ENCODE measurements at regions not wholly inside any gene's neighbourhood (a gene's known extent, or its start where the extent isn't known, plus 50 kb on each side); places are given as distances from the start of the nearest gene placed in this dataset.
"Not testable (repeated sequence)": the region's sequence is repeated elsewhere in the genome, so short reads cannot be mapped to it uniquely, and the experiment has no call there.

DNA sequence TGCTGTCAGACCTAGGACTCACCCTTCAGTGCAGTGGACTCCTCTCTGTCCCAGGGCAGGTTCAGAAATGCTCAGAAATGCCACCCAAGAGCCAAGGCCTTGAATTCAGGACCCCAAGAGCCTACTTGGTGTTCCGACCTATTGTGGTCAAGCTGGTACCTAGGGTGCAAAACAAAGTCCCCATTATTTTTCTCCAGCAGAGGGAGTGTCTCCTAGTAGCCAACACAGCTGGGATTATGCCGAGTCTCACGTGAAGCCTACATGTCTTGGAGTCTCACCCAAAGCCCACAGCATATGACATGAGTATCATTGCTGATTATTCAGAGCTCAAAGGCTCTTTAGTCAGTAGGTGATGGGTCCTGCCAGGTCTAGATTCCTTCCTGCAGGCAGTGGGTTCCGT is 671.1 kb upstream of the SPRY2 start:
- no peak for DNase-seq (ENCODE audit: low spot score)
- H3K4me1 ChIP-seq, result no peaks in the 10 kb centered on the region
- no peak overlapping the region for H3K27ac ChIP-seq
- TF ChIP-seq, protein P1, sequence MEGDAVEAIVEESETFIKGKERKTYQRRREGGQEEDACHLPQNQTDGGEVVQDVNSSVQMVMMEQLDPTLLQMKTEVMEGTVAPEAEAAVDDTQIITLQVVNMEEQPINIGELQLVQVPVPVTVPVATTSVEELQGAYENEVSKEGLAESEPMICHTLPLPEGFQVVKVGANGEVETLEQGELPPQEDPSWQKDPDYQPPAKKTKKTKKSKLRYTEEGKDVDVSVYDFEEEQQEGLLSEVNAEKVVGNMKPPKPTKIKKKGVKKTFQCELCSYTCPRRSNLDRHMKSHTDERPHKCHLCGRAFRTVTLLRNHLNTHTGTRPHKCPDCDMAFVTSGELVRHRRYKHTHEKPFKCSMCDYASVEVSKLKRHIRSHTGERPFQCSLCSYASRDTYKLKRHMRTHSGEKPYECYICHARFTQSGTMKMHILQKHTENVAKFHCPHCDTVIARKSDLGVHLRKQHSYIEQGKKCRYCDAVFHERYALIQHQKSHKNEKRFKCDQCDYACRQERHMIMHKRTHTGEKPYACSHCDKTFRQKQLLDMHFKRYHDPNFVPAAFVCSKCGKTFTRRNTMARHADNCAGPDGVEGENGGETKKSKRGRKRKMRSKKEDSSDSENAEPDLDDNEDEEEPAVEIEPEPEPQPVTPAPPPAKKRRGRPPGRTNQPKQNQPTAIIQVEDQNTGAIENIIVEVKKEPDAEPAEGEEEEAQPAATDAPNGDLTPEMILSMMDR (IDR thresholded peaks at IDR 0.05), result no peak
- no peaks in the 10 kb centered on the region for H3K27me3 ChIP-seq
- no peak overlapping the region for H3K4me3 ChIP-seq
- H3K36me3 ChIP-seq, result no peaks in the 10 kb centered on the region
- peaks cover 0 to 23% of the 10 kb centered on the region in 2 donors for H3K9me3 ChIP-seq

DNA sequence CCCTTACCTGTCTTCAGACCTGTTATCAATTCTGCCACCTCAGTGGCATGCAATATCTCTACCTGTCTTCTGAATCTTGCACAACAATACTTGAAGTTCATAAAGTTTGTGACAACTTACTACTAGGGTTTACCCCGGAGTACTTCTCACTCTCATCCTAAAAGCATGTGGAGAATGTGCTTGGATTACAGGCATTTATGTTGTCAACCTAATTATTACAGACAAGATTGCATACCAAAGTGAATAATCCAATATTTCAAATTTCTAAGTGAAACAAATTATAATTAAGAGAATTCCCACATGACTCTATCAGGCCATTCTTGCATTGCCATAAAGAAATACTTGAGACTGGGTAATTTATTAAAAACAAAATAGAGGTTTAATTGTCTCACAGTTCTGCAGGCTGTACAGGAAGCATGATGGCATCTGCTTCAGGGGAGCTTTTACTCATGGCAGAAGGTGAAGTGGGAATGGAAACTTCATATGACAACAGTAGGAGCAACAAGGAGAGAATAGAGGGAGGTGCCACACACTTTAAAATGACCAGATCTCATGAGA is 661.0 kb upstream of the SPRY2 start:
- Histone ChIP-seq H3K4me1 (no peaks in the 10 kb centered on the region), H3K27me3 (no peaks in the 10 kb centered on the region), H3K4me3 (no peak overlapping the region), H3K36me3 (no peaks in the 10 kb centered on the region), H3K27ac (no peak overlapping the region), H3K9me3 (peaks cover 0 to 18% of the 10 kb centered on the region in 2 donors)
- DNase-seq (ENCODE audit: low spot score), result no peak
- TF ChIP-seq, protein P1 (IDR thresholded peaks at IDR 0.05), result no peak

DNA sequence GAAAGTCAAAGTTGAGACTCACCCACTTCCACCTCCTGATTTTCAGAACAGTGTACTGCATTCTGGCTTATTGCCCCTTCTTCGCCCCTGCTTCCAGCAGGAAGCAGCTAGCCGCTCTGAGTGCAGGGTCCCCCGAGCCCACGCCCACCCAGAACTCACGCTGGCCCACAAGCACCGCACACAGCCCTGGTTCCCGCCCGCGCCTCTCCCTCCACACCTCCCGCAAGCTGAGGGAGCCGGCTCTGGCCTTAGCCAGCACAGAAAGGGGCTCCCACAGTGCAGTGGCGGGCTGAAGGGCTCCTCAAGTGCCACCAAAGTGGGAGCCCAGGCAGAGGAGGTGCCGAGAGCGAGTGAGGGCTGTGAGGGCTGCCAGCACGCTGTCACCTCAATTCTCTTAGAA is 657.7 kb upstream of the SPRY2 start:
- H3K4me1 ChIP-seq; H3K4me3 ChIP-seq; DNase-seq (ENCODE audit: low spot score); H3K27ac ChIP-seq; H3K27me3 ChIP-seq; H3K36me3 ChIP-seq: not testable (repeated sequence)
- peaks cover 0 to 24% of the 10 kb centered on the region in 2 donors for H3K9me3 ChIP-seq

DNA sequence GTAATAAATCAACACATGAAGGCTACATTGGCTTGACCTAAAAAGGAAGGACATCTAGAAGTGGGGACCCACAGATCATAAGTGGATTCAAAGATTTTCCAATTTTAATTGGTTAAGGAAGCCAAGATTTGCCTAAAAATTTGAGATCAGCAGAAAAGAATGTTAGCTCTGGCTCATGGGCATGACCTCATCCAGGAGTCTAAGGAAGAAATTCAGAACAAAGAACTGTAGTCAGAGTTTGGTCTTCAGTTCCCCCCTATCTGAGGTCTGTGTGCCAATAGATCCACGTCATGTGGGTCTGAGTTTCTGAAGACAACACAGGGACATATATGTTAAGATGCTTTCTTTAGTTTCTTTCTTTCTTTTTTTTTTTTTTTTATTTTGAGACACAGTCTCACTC is 648.8 kb upstream of the SPRY2 start:
- H3K4me3 ChIP-seq, result no peak overlapping the region
- DNase-seq (ENCODE audit: low spot score), result no peak
- H3K4me1 ChIP-seq, result no peaks in the 10 kb centered on the region
- H3K36me3 ChIP-seq, result no peaks in the 10 kb centered on the region
- H3K27me3 ChIP-seq, result no peaks in the 10 kb centered on the region
- H3K27ac ChIP-seq, result no peak overlapping the region
- TF ChIP-seq, protein P1 (IDR thresholded peaks at IDR 0.05), result no peak
- H3K9me3 ChIP-seq, result peaks cover 0 to 14% of the 10 kb centered on the region in 2 donors

DNA sequence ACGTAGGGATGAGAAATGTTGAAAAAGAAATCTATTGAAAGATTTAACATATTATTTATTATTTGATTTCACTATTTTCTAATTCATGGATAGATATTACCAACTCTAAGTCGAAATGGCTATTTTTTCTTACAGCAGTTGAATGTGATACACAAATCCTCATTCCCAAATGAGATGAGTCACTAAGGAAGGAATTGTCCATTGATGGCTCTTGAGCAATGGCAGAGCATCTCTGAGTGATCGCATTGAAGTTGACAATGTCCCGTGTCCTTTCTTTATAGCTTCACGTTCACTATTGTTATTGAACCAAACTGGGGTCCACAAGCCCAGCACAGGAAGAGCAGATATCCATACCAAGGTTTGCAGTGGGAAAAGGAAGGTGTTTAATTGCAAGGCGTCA is 648.3 kb upstream of the SPRY2 start:
- H3K4me3 ChIP-seq, result no peak overlapping the region
- peak overlapping the region in 1 of 2 donors; percentile 22 for H3K27ac ChIP-seq
- peaks cover 0 to 14% of the 10 kb centered on the region in 2 donors for H3K9me3 ChIP-seq
- H3K27me3 ChIP-seq, result no peaks in the 10 kb centered on the region
- no peaks in the 10 kb centered on the region for H3K4me1 ChIP-seq
- TF ChIP-seq, protein P1 (IDR thresholded peaks at IDR 0.05), result no peak
- no peak for DNase-seq (ENCODE audit: low spot score)
- H3K36me3 ChIP-seq, result no peaks in the 10 kb centered on the region

DNA sequence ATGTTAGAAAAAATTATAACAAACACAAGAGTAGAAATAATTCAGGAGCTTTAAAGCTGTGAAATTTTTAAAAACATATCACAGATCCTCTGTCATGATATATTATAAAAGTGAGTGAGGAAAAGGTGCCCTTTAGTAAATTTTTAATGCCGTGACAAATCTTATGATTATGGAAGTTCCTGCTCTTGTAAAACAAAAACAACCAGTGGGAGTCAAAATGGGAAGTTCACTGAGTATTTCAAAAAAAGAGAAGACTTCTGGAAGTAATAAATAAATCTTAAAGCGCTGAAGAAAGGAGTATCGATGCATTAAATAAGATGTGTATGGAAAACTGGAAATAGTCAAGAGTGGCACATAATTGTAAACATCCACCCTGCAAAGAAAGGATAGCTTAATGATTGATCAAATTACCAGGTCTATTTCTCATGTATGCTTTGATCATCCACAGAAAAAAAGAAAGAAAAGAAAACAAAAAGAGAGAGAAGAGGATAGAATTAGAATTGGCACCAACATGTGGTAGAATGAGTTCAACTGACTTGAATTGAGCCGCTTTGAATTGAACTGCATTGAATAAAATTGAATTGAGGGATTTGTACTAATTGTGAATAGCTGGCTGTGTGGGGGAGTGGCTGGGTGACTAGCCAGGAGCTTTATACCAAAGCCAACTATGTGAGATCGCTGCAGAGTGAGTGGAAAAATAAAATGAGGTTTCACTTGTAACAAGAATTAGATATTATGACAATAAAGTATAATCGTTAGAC is 647.6 kb upstream of the SPRY2 start:
- no peaks in the 10 kb centered on the region for H3K36me3 ChIP-seq
- H3K27ac ChIP-seq, result peak overlapping the region in 1 of 2 donors; percentile 22
- TF ChIP-seq, protein P1 (IDR thresholded peaks at IDR 0.05), result no peak
- DNase-seq (ENCODE audit: low spot score), result no peak
- no peaks in the 10 kb centered on the region for H3K27me3 ChIP-seq
- H3K4me3 ChIP-seq, result no peak overlapping the region
- H3K4me1 ChIP-seq, result no peaks in the 10 kb centered on the region
- peaks cover 0 to 14% of the 10 kb centered on the region in 2 donors for H3K9me3 ChIP-seq
